Esophagus (tissue), 2 donors: ENCODE measurements at regions not wholly inside any gene's neighbourhood (a gene's known extent, or its start where the extent isn't known, plus 50 kb on each side); places are given as distances from the start of the nearest gene placed in this dataset.
"Not testable (repeated sequence)": the region's sequence is repeated elsewhere in the genome, so short reads cannot be mapped to it uniquely, and the experiment has no call there.

ENCODE experiments used
- H3K27ac ChIP-seq, 2 donors: one replicate each; pipeline ENCODE4 v1.5.1; 2013; ENCODE audit warnings: low read depth in 2 of 2, mild to moderate bottlenecking in 2 of 2, inconsistent platforms in 1 of 2, low read length in 1 of 2, moderate library complexity in 1 of 2
- H3K27me3 ChIP-seq, 2 donors: one replicate each; pipeline ENCODE4 v1.6.1; 2013; ENCODE audit warnings: low read length in 2 of 2, control low read depth in 1 of 2, mild to moderate bottlenecking in 1 of 2; ENCODE audit not compliant: insufficient read depth in 2 of 2, control insufficient read depth in 1 of 2
- H3K36me3 ChIP-seq, 2 donors: one replicate each; pipeline ENCODE4 v1.6.1; 2013; ENCODE audit warnings: low read length in 1 of 2; ENCODE audit not compliant: control insufficient read depth in 2 of 2, insufficient read depth in 2 of 2
- H3K4me1 ChIP-seq, 2 donors: one replicate each; pipeline ENCODE4 v1.6.1; 2013; ENCODE audit warnings: low read length in 1 of 2; ENCODE audit not compliant: control insufficient read depth in 2 of 2, insufficient read depth in 2 of 2
- H3K4me3 ChIP-seq, 2 donors: one replicate each; pipeline ENCODE4 v1.5.1; 2013; ENCODE audit warnings: low read length in 2 of 2, mild to moderate bottlenecking in 2 of 2, low read depth in 1 of 2, moderate library complexity in 1 of 2
- H3K9me3 ChIP-seq, 2 donors: one replicate each; pipeline ENCODE4 v1.6.1; 2013; ENCODE audit warnings: mild to moderate bottlenecking in 2 of 2, low read depth in 1 of 2, low read length in 1 of 2, moderate library complexity in 1 of 2; ENCODE audit not compliant: control insufficient read depth in 2 of 2, insufficient read depth in 1 of 2
- WGBS, 2 donors: extraction: QIAGEN DNeasy Blood & Tissue Kit; methylation state at CpG; one replicate each; pipeline ENCODE4 v1.1.7; 2013; 5-methylcytosine and 5-hydroxymethylcytosine counted together
- donor health status: healthy with polysubstance abuse.
- donor health status: Bipolar disorder and iron deficiency.

- Histone ChIP-seq H3K4me3 (no peak overlapping the region), H3K36me3 (no peaks in the 10 kb centered on the region), H3K27ac (no peak overlapping the region), H3K9me3 (peaks cover 19 to 22% of the 10 kb centered on the region in 2 donors), H3K27me3 (no peaks in the 10 kb centered on the region), H3K4me1 (no peaks in the 10 kb centered on the region)
- whole genome bisulfite sequencing, 2 donors: 93 to 96% methylated on average over 40 of the region's 40 CpGs
These were observed 244.2 kb downstream of the FOXD4L6 start for GRCh38 chr9:40884072-40884901.

GRCh38 chr9:40883423-40884071 lies 244.9 kb downstream of the FOXD4L6 start:
- H3K27ac ChIP-seq, H3K4me3 ChIP-seq, H3K4me1 ChIP-seq, H3K36me3 ChIP-seq, H3K27me3 ChIP-seq: not testable (repeated sequence)
- WGBS, 2 donors: 91 to 94% methylated on average over 20 of the region's 20 CpGs
- H3K9me3 ChIP-seq: peaks cover 19 to 22% of the 10 kb centered on the region in 2 donors

GRCh38 chr9:40873753-40874295 lies 254.7 kb downstream of the FOXD4L6 start:
- H3K27ac ChIP-seq, H3K4me3 ChIP-seq, H3K9me3 ChIP-seq, H3K4me1 ChIP-seq, H3K36me3 ChIP-seq, H3K27me3 ChIP-seq: not testable (repeated sequence)
- 83 to 86% methylated on average over 12 to 13 of the region's 13 CpGs for WGBS, 2 donors

GRCh38 chr9:40868437-40868836 lies 260.0 kb downstream of the FOXD4L6 start:
- not testable (repeated sequence) for H3K4me3 ChIP-seq, H3K27ac ChIP-seq, H3K9me3 ChIP-seq, H3K36me3 ChIP-seq, H3K4me1 ChIP-seq, H3K27me3 ChIP-seq
- WGBS, 2 donors: 75 to 90% methylated on average over 4 of the region's 4 CpGs
